H9 (cell line): ENCODE measurements at regions not wholly inside any gene's neighbourhood (a gene's known extent, or its start where the extent isn't known, plus 50 kb on each side); places are given as distances from the start of the nearest gene placed in this dataset.

Experiments
- DNase-seq: peaks from one replicate; pipeline ENCODE4 v3.0.0-alpha.2; 2017
- H2AFZ ChIP-seq: one replicate; pipeline ENCODE4 v1.6.1; 2013; ENCODE audit warnings: mild to moderate bottlenecking, low read length, control low read depth, moderate library complexity
- H2AK5ac ChIP-seq: 2 replicates; pipeline ENCODE4 v1.6.1; 2013; ENCODE audit warnings: low read length, control low read depth, mixed read lengths; ENCODE audit not compliant: insufficient read length
- H2BK120ac ChIP-seq: one replicate; pipeline ENCODE4 v1.6.1; 2013; ENCODE audit warnings: low read depth, mild to moderate bottlenecking, low read length, control low read depth, inconsistent platforms; ENCODE audit not compliant: poor library complexity, severe bottlenecking
- H2BK12ac ChIP-seq: 2 replicates; pipeline ENCODE4 v1.6.1; 2013; ENCODE audit warnings: low read length, control low read depth, mixed read lengths, low read depth; ENCODE audit not compliant: insufficient read length
- H2BK15ac ChIP-seq: 2 replicates; pipeline ENCODE4 v1.6.1; 2013; ENCODE audit warnings: low read depth, low read length, control low read depth
- H2BK20ac ChIP-seq: one replicate; pipeline ENCODE4 v1.6.1; 2013; ENCODE audit warnings: low read depth, mild to moderate bottlenecking, low read length, control low read depth, inconsistent platforms; ENCODE audit not compliant: poor library complexity, severe bottlenecking
- H2BK5ac ChIP-seq: 2 replicates; pipeline ENCODE4 v1.6.1; 2013; ENCODE audit warnings: low read length, control low read depth, mixed read lengths; ENCODE audit not compliant: insufficient read length
- H3K14ac ChIP-seq: 2 replicates; pipeline ENCODE4 v1.6.1; 2013; ENCODE audit warnings: low read length, control low read depth; ENCODE audit not compliant: insufficient read depth
- H3K18ac ChIP-seq: 2 replicates; pipeline ENCODE4 v1.6.1; 2013; ENCODE audit warnings: low read depth, mild to moderate bottlenecking, mixed read lengths, low read length, control low read depth; ENCODE audit not compliant: insufficient read length
- H3K23ac ChIP-seq: 2 replicates; pipeline ENCODE4 v1.6.1; 2013; ENCODE audit warnings: low read length, control low read depth, mixed read lengths, low read depth; ENCODE audit not compliant: insufficient read length
- H3K23me2 ChIP-seq: 2 replicates; pipeline ENCODE4 v1.6.1; 2013; ENCODE audit warnings: low read depth, mild to moderate bottlenecking, mixed read lengths, low read length, control low read depth; ENCODE audit not compliant: insufficient read length, poor library complexity, severe bottlenecking
- H3K27ac ChIP-seq: 2 replicates; pipeline ENCODE4 v1.5.1; 2013; ENCODE audit warnings: low read length, control low read depth, mixed read lengths, low read depth; ENCODE audit not compliant: insufficient read length
- H3K27me3 ChIP-seq: 2 replicates; pipeline ENCODE4 v1.6.1; 2013; ENCODE audit warnings: low read length, control low read depth, inconsistent platforms; ENCODE audit not compliant: insufficient read depth
- H3K4ac ChIP-seq: 2 replicates; pipeline ENCODE4 v1.6.1; 2013; ENCODE audit warnings: low read depth, mild to moderate bottlenecking, control low read depth, inconsistent platforms, low read length, moderate library complexity
- H3K4me1 ChIP-seq: 2 replicates; pipeline ENCODE4 v1.6.1; 2013; ENCODE audit warnings: low read length, control low read depth, inconsistent platforms; ENCODE audit not compliant: insufficient read depth
- H3K4me2 ChIP-seq: 2 replicates; pipeline ENCODE4 v1.6.1; 2013; ENCODE audit warnings: low read length, control low read depth, mixed read lengths; ENCODE audit not compliant: insufficient read length, insufficient read depth
- H3K56ac ChIP-seq: 2 replicates; pipeline ENCODE4 v1.6.1; 2013; ENCODE audit warnings: low read depth, mild to moderate bottlenecking, mixed read lengths, low read length, control low read depth; ENCODE audit not compliant: insufficient read length
- H3K79me1 ChIP-seq: 2 replicates; pipeline ENCODE4 v1.6.1; 2013; ENCODE audit warnings: low read depth, mild to moderate bottlenecking, moderate library complexity, low read length, control low read depth, inconsistent platforms; ENCODE audit not compliant: insufficient read depth, poor library complexity, severe bottlenecking
- H3K79me2 ChIP-seq: 2 replicates; pipeline ENCODE4 v1.6.1; 2013; ENCODE audit warnings: low read length, control low read depth, inconsistent platforms; ENCODE audit not compliant: insufficient read depth
- H3K9ac ChIP-seq: 2 replicates; pipeline ENCODE4 v1.6.1; 2013; ENCODE audit warnings: low read length, control low read depth, mixed read lengths; ENCODE audit not compliant: insufficient read length; ENCODE audit errors: extremely low read depth
- H3K9me3 ChIP-seq: one replicate; pipeline ENCODE4 v1.6.1; 2013; ENCODE audit warnings: low read depth, low read length, inconsistent platforms; ENCODE audit not compliant: control insufficient read depth
- H3T11ph ChIP-seq: one replicate; pipeline ENCODE4 v1.6.1; 2013; ENCODE audit warnings: mild to moderate bottlenecking, low read length, control low read depth, inconsistent platforms
- H4K20me1 ChIP-seq: one replicate; pipeline ENCODE4 v1.6.1; 2013; ENCODE audit not compliant: control insufficient read depth, insufficient read length, insufficient read depth
- H4K5ac ChIP-seq: 2 replicates; pipeline ENCODE4 v1.6.1; 2013; ENCODE audit warnings: low read depth, mild to moderate bottlenecking, mixed read lengths, low read length, control low read depth; ENCODE audit not compliant: insufficient read length
- H4K8ac ChIP-seq: replicated peaks from 2 replicates; pipeline ENCODE4 v1.6.1; 2013; ENCODE audit warnings: low read length, control low read depth, mixed read lengths, low read depth; ENCODE audit not compliant: insufficient read length
- H4K91ac ChIP-seq: 2 replicates; pipeline ENCODE4 v1.6.1; 2013; ENCODE audit warnings: low read depth, mild to moderate bottlenecking, moderate library complexity, mixed read lengths, low read length, control low read depth; ENCODE audit not compliant: insufficient read length
- H3K27ac Mint-ChIP-seq, 3 experiments: 2 replicates in 2 of 3; 3 replicates in 1 of 3; pipeline ENCODE4 v1.8.0; 2020 to 2021; ENCODE audit warnings: mixed read lengths in 3 of 3, mild to moderate bottlenecking in 1 of 3, moderate library complexity in 1 of 3
- H3K27me3 Mint-ChIP-seq: 2 replicates; pipeline ENCODE4 v1.8.0; 2021; ENCODE audit warnings: low read depth, mild to moderate bottlenecking, moderate library complexity, mixed read lengths
- H3K36me3 Mint-ChIP-seq, 3 experiments: 2 replicates in 2 of 3; 3 replicates in 1 of 3; pipeline ENCODE4 v1.8.0; 2020 to 2021; ENCODE audit warnings: low read depth in 3 of 3, mixed read lengths in 3 of 3; ENCODE audit not compliant: insufficient read depth in 1 of 3
- H3K4me1 Mint-ChIP-seq, 2 experiments: 2 replicates each; pipeline ENCODE4 v1.8.0; 2020; ENCODE audit warnings: mixed read lengths in 2 of 2
- H3K4me3 Mint-ChIP-seq, 2 experiments: 2 replicates in 1 of 2; 3 replicates in 1 of 2; pipeline ENCODE4 v1.8.0; 2020 to 2021; ENCODE audit warnings: mild to moderate bottlenecking in 2 of 2, mixed read lengths in 2 of 2, moderate library complexity in 1 of 2
- H3K9me3 Mint-ChIP-seq, 2 experiments: 2 replicates in 1 of 2; 3 replicates in 1 of 2; pipeline ENCODE4 v1.8.0; 2020; ENCODE audit warnings: mild to moderate bottlenecking in 2 of 2, mixed read lengths in 2 of 2, moderate library complexity in 1 of 2
- CTCF ChIP-seq: fragments of 200-600 bp; sonication (generic); conservative IDR thresholded peaks from 3 replicates; pipeline ENCODE4 v1.8.0; 2021; ENCODE audit warnings: antibody characterized with exemption, mild to moderate bottlenecking
- WGBS: extraction: QIAGEN DNeasy Blood & Tissue Kit; methylation state at CpG from one replicate; pipeline ENCODE4 v1.1.7; 2013; ENCODE audit warnings: missing lambda C conversion rate, low lambda C conversion rate, mixed read lengths; ENCODE audit not compliant: insufficient read length; ENCODE audit errors: extremely low coverage; 5-methylcytosine and 5-hydroxymethylcytosine counted together

GRCh38 chr1:189607477-189608096 lies 870.1 kb downstream of the BRINP3 start:
- no peak overlapping the region for H3K4me3 Mint-ChIP-seq
- no peaks in the 10 kb centered on the region for H3K27me3 Mint-ChIP-seq
- H3K27ac ChIP-seq: no peak overlapping the region
- TF ChIP-seq CTCF: no peak
- no peak overlapping the region for H3T11ph ChIP-seq
- H3K18ac ChIP-seq: no peak overlapping the region
- no peak overlapping the region for H4K8ac ChIP-seq
- H3K79me1 ChIP-seq: no peaks in the 10 kb centered on the region
- H3K27me3 ChIP-seq: no peaks in the 10 kb centered on the region
- H2BK5ac ChIP-seq: no peak overlapping the region
- no peak overlapping the region for H3K14ac ChIP-seq
- H2BK20ac ChIP-seq: no peak overlapping the region
- H4K91ac ChIP-seq: no peak overlapping the region
- no peaks in the 10 kb centered on the region for H3K9me3 ChIP-seq
- H3K56ac ChIP-seq: no peak overlapping the region
- no peaks in the 10 kb centered on the region for H4K20me1 ChIP-seq
- no peaks in the 10 kb centered on the region for H3K36me3 Mint-ChIP-seq
- H3K27ac Mint-ChIP-seq: no peak overlapping the region
- no peaks in the 10 kb centered on the region for H3K23me2 ChIP-seq
- H3K9ac ChIP-seq: no peak overlapping the region
- H3K79me2 ChIP-seq: no peaks in the 10 kb centered on the region
- DNase-seq: no peak
- no peak overlapping the region for H2BK120ac ChIP-seq
- H2AK5ac ChIP-seq: no peak overlapping the region
- no peak overlapping the region for H2AFZ ChIP-seq
- no peak overlapping the region for H2BK15ac ChIP-seq
- H2BK12ac ChIP-seq: no peak overlapping the region
- no peak overlapping the region for H3K4me2 ChIP-seq
- H3K4me1 Mint-ChIP-seq: peaks cover 4% of the 10 kb centered on the region in 2 experiments; a peak in 3 of 4 replicates
- H3K4ac ChIP-seq: no peak overlapping the region
- H4K5ac ChIP-seq: no peak overlapping the region
- H3K9me3 Mint-ChIP-seq: no peaks in the 10 kb centered on the region
- H3K23ac ChIP-seq: no peak overlapping the region
- WGBS: no CpG with 5 or more reads among the region's 1 CpG
- no peaks in the 10 kb centered on the region for H3K4me1 ChIP-seq
